ENCODE measurements at regions not wholly inside any gene's neighbourhood (a gene's known extent, or its start where the extent isn't known, plus 50 kb on each side); places are given as distances from the start of the nearest gene placed in this dataset.

GRCh38 chr11:97974798-97975498 is 1045.8 kb upstream of the CNTN5 start:
- Histone ChIP-seq H3K27me3 (ENCODE audit: control insufficient read depth in 2 of 2, insufficient read depth in 2 of 2, low read length in 2 of 2) (no peaks in the 10 kb centered on the region), H3K27ac (ENCODE audit: insufficient read depth, low read depth, low read length) (no peak overlapping the region), H3K4me1 (ENCODE audit: control insufficient read depth, extremely low read depth, insufficient read depth, low read length) (no peaks in the 10 kb centered on the region), H3K9me1 (replicated peaks; ENCODE audit: control insufficient read depth, extremely low read depth, insufficient read depth, low read length) (no peaks in the 10 kb centered on the region), H3K36me3 (ENCODE audit: control insufficient read depth in 2 of 2, extremely low read depth in 1 of 2, insufficient read depth in 2 of 2, low read length in 2 of 2) (no peaks in the 10 kb centered on the region), H3K4me3 (replicated peaks in 1 of 3; ENCODE audit: insufficient read depth in 1 of 3, low read depth in 1 of 3, low read length in 3 of 3) (no peak overlapping the region), H2AFZ (ENCODE audit: low read depth, low read length) (no peak overlapping the region), H3K9me3 (replicated peaks; ENCODE audit: control insufficient read depth, insufficient read depth, low read length) (no peaks in the 10 kb centered on the region), H3K9ac (replicated peaks; ENCODE audit: extremely low read depth, insufficient read depth, low read length) (no peak overlapping the region), H3K4me2 (ENCODE audit: insufficient read depth, low read length) (no peak overlapping the region), H4K20me1 (replicated peaks; ENCODE audit: control insufficient read depth, extremely low read depth, insufficient read depth, low read length) (no peaks in the 10 kb centered on the region), H3K79me2 (ENCODE audit: control insufficient read depth, insufficient read depth, low read length) (no peaks in the 10 kb centered on the region)
- no peak for TF ChIP-seq EZH2 (IDR thresholded peaks at IDR 0.05; ENCODE audit: borderline replicate concordance, low read depth, low read length, severe bottlenecking)
- TF ChIP-seq GATA2 (IDR thresholded peaks at IDR 0.05; ENCODE audit: insufficient read depth, insufficient read length, low read depth, low read length) = no peak
- TF ChIP-seq MAX (IDR thresholded peaks at IDR 0.05; ENCODE audit: insufficient read depth, insufficient read length) = no peak
- dilution Hi-C loops (cut with MboI; ENCODE audit: extremely low pct_ligation_motif_present, low sequenced_read_pairs) (no loop called here), intact Hi-C loops (cut with micrococcal nuclease) (no loop called here)
- ChIA-PET POLR2A (no interaction called here), CTCF (no interaction called here)
- DNase-seq (ENCODE audit: low read depth, low spot score) (no peak), FAIRE-seq (no peak)
- BruUV-seq (replicated peaks) = no TSS peak

GRCh38 chr11:97977726-97978125 is 1043.0 kb upstream of the CNTN5 start:
- DNase-seq (ENCODE audit: low read depth, low spot score) (no peak), FAIRE-seq (no peak)
- no peaks in the 10 kb centered on the region for H3K27me3 ChIP-seq (ENCODE audit: control insufficient read depth in 2 of 2, insufficient read depth in 2 of 2, low read length in 2 of 2)
- H3K9me1 ChIP-seq (replicated peaks; ENCODE audit: control insufficient read depth, extremely low read depth, insufficient read depth, low read length) = no peaks in the 10 kb centered on the region
- intact Hi-C loops (cut with micrococcal nuclease) (no loop called here), dilution Hi-C loops (cut with MboI; ENCODE audit: extremely low pct_ligation_motif_present, low sequenced_read_pairs) (no loop called here)
- POLR2A ChIA-PET = no interaction called here
- no peak overlapping the region for H2AFZ ChIP-seq (ENCODE audit: low read depth, low read length)
- H3K4me3 ChIP-seq (replicated peaks in 1 of 3; ENCODE audit: insufficient read depth in 1 of 3, low read depth in 1 of 3, low read length in 3 of 3) = no peak overlapping the region
- BruUV-seq (replicated peaks) = no TSS peak
- H3K9ac ChIP-seq (replicated peaks; ENCODE audit: extremely low read depth, insufficient read depth, low read length) = no peak overlapping the region
- no peaks in the 10 kb centered on the region for H3K36me3 ChIP-seq (ENCODE audit: control insufficient read depth in 2 of 2, extremely low read depth in 1 of 2, insufficient read depth in 2 of 2, low read length in 2 of 2)
- H3K4me1 ChIP-seq (ENCODE audit: control insufficient read depth, extremely low read depth, insufficient read depth, low read length) = no peaks in the 10 kb centered on the region
- no peak overlapping the region for H3K4me2 ChIP-seq (ENCODE audit: insufficient read depth, low read length)
- no peak for TF ChIP-seq JUN (IDR thresholded peaks at IDR 0.05; ENCODE audit: borderline replicate concordance, insufficient read depth, insufficient read length, low read depth)
- TF ChIP-seq FOS (IDR thresholded peaks at IDR 0.05; ENCODE audit: borderline replicate concordance, insufficient read depth, low read length) = no peak
- TF ChIP-seq EZH2 (IDR thresholded peaks at IDR 0.05; ENCODE audit: borderline replicate concordance, low read depth, low read length, severe bottlenecking) = no peak
- TF ChIP-seq POLR2A (IDR thresholded peaks at IDR 0.05; ENCODE audit: low read depth, low read length) = no peak
- TF ChIP-seq GATA2 (IDR thresholded peaks at IDR 0.05; ENCODE audit: insufficient read depth, insufficient read length, low read depth, low read length) = no peak
- no peak for TF ChIP-seq MAX (IDR thresholded peaks at IDR 0.05; ENCODE audit: insufficient read depth, insufficient read length)
- TF ChIP-seq MYC (IDR thresholded peaks at IDR 0.05; ENCODE audit: low read depth, low read length) = no peak
- TF ChIP-seq, protein P1, sequence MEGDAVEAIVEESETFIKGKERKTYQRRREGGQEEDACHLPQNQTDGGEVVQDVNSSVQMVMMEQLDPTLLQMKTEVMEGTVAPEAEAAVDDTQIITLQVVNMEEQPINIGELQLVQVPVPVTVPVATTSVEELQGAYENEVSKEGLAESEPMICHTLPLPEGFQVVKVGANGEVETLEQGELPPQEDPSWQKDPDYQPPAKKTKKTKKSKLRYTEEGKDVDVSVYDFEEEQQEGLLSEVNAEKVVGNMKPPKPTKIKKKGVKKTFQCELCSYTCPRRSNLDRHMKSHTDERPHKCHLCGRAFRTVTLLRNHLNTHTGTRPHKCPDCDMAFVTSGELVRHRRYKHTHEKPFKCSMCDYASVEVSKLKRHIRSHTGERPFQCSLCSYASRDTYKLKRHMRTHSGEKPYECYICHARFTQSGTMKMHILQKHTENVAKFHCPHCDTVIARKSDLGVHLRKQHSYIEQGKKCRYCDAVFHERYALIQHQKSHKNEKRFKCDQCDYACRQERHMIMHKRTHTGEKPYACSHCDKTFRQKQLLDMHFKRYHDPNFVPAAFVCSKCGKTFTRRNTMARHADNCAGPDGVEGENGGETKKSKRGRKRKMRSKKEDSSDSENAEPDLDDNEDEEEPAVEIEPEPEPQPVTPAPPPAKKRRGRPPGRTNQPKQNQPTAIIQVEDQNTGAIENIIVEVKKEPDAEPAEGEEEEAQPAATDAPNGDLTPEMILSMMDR (IDR thresholded peaks at IDR 0.05; ENCODE audit: extremely low read depth in 1 of 2, insufficient read depth in 1 of 2, low read depth in 1 of 2, low read length in 2 of 2) = no peak
- TF ChIP-seq POLR2AphosphoS5 (IDR thresholded peaks at IDR 0.05; ENCODE audit: insufficient read depth, low read depth, low read length) = no peak
- H4K20me1 ChIP-seq (replicated peaks; ENCODE audit: control insufficient read depth, extremely low read depth, insufficient read depth, low read length) = no peaks in the 10 kb centered on the region
- CTCF ChIA-PET = no interaction called here
- H3K9me3 ChIP-seq (replicated peaks; ENCODE audit: control insufficient read depth, insufficient read depth, low read length) = no peaks in the 10 kb centered on the region
- H3K79me2 ChIP-seq (ENCODE audit: control insufficient read depth, insufficient read depth, low read length) = no peaks in the 10 kb centered on the region
- H3K27ac ChIP-seq (ENCODE audit: insufficient read depth, low read depth, low read length) = no peak overlapping the region

Data from endothelial cell of umbilical vein (primary cell).